ENCODE measurements at regions not wholly inside any gene's neighbourhood (a gene's known extent, or its start where the extent isn't known, plus 50 kb on each side); places are given as distances from the start of the nearest gene placed in this dataset.
A peak's percentile ranks its signal among the peaks of the same experiment; 100 is the strongest.

DNA sequence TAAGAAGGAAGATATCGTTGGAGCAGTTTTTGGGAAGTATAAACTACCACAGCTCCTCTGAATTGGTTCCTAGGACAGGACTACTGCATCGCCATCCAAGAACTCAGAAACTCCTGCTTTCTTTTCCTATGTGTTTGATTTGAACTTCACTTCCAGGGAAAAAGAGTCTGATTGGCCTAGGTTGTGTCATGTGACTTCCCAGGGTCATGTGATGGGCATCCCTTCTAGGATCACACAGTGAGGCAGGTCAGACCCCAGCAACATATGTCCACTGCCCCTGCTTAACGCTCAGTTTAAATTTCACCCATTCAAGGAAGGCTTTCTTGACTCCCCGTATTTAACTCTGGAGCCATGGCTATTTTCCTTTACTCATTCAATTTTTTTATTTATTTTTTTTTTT lies 445.2 kb upstream of the SALL1 start:
- DNase-seq (ENCODE audit: extremely low spot score, unreplicated experiment), result no peak
- Mint-ChIP-seq H3K27ac (no peak overlapping the region), H3K4me3 (no peak overlapping the region), H3K36me3 (no peaks in the 10 kb centered on the region), H3K9me3 (peaks cover 5% of the 10 kb centered on the region), H3K27me3 (peaks cover 18% of the 10 kb centered on the region), H3K4me1 (ENCODE audit: unreplicated experiment) (peaks cover 17% of the 10 kb centered on the region)
- TF ChIP-seq, protein P1, sequence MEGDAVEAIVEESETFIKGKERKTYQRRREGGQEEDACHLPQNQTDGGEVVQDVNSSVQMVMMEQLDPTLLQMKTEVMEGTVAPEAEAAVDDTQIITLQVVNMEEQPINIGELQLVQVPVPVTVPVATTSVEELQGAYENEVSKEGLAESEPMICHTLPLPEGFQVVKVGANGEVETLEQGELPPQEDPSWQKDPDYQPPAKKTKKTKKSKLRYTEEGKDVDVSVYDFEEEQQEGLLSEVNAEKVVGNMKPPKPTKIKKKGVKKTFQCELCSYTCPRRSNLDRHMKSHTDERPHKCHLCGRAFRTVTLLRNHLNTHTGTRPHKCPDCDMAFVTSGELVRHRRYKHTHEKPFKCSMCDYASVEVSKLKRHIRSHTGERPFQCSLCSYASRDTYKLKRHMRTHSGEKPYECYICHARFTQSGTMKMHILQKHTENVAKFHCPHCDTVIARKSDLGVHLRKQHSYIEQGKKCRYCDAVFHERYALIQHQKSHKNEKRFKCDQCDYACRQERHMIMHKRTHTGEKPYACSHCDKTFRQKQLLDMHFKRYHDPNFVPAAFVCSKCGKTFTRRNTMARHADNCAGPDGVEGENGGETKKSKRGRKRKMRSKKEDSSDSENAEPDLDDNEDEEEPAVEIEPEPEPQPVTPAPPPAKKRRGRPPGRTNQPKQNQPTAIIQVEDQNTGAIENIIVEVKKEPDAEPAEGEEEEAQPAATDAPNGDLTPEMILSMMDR (conservative IDR thresholded peaks at IDR 0.05), result no peak

- peaks cover 28% of the 10 kb centered on the region for H3K27me3 Mint-ChIP-seq
- H3K4me3 Mint-ChIP-seq, result peak overlapping the region; percentile 81
- H3K9me3 Mint-ChIP-seq, result peaks cover 5% of the 10 kb centered on the region
- H3K27ac Mint-ChIP-seq, result no peak overlapping the region
- peaks cover 17% of the 10 kb centered on the region for H3K4me1 Mint-ChIP-seq (ENCODE audit: unreplicated experiment)
- no peak for DNase-seq (ENCODE audit: extremely low spot score, unreplicated experiment)
- no peaks in the 10 kb centered on the region for H3K36me3 Mint-ChIP-seq
- TF ChIP-seq, protein P1 (conservative IDR thresholded peaks at IDR 0.05), result no peak
Observed at GRCh38 chr16:51592535-51593300, 441.6 kb upstream of the SALL1 start.

- Mint-ChIP-seq H3K9me3 (peaks cover 2% of the 10 kb centered on the region), H3K36me3 (no peaks in the 10 kb centered on the region), H3K27me3 (peaks cover 28% of the 10 kb centered on the region), H3K4me3 (peak overlapping the region; percentile 81), H3K4me1 (ENCODE audit: unreplicated experiment) (peaks cover 16% of the 10 kb centered on the region), H3K27ac (peak overlapping the region; percentile 7)
- TF ChIP-seq, protein P1 (conservative IDR thresholded peaks at IDR 0.05), result no peak
- DNase-seq (ENCODE audit: extremely low spot score, unreplicated experiment), result no peak
Observed at GRCh38 chr16:51592001-51592501, 441.0 kb upstream of the SALL1 start.

DNA sequence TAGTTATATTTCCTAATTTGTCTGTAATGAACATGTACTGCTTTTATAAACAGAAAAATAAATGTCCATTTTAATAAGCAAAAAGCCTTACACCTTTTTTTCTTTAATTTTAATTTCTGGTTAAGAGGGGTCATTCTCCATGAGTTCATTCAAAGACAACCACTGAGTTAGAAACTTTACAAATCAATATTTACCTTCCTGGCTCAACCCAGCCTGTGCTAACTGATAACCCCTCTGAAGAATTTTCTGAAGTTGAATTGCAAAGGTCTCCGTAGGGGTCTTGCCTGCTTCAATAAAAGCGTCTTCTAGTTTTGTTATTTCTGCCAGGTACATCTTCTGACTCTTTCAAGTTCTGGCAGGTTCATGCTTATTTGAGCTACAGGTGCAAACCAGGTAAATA lies 440.4 kb upstream of the SALL1 start:
- peak overlapping the region; percentile 7 for H3K27ac Mint-ChIP-seq
- no peaks in the 10 kb centered on the region for H3K9me3 Mint-ChIP-seq
- peak overlapping the region; percentile 81 for H3K4me3 Mint-ChIP-seq
- TF ChIP-seq, protein P1 (conservative IDR thresholded peaks at IDR 0.05), result no peak
- H3K27me3 Mint-ChIP-seq, result peaks cover 28% of the 10 kb centered on the region
- DNase-seq (ENCODE audit: extremely low spot score, unreplicated experiment), result no peak
- H3K36me3 Mint-ChIP-seq, result no peaks in the 10 kb centered on the region
- peaks cover 14% of the 10 kb centered on the region for H3K4me1 Mint-ChIP-seq (ENCODE audit: unreplicated experiment)

DNA sequence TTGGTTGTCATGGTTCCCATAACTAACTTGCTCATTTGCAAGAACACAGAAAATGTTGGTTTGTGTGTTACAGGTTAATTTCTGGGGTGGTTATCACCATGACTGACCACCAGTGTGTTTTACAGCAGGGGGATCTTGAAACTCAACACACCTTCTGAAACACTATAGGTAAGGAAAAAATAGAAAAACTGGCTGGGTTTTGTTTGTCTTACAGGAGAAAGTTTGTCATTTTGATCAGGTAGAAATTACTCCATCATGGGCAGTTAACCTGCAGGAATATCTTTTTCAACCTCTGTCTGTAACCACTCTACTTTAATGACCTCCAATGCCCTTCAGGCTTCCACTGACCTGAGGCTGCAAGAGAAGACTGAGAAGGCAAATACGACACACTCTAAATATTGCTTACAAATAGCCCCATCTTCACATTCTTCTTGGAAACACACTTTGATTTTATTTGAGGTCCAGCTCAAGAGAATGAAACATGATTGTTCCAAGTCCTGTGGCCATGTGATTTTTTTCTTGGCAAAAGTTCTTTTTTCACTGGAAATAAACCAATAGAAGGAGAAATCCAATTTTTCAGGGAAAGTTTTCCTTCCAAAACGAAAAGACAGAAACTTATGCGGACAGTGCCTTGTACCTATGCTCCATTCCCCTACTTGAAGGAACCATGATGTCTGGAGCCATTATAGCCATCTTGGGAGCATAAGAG lies 428.7 kb upstream of the SALL1 start:
- H3K9me3 Mint-ChIP-seq, result no peaks in the 10 kb centered on the region
- no peak overlapping the region for H3K4me3 Mint-ChIP-seq
- no peaks in the 10 kb centered on the region for H3K36me3 Mint-ChIP-seq
- TF ChIP-seq, protein P1 (conservative IDR thresholded peaks at IDR 0.05), result no peak
- peaks cover 24% of the 10 kb centered on the region for H3K4me1 Mint-ChIP-seq (ENCODE audit: unreplicated experiment)
- no peak overlapping the region for H3K27ac Mint-ChIP-seq
- H3K27me3 Mint-ChIP-seq, result peaks cover 39% of the 10 kb centered on the region
- no peak for DNase-seq (ENCODE audit: extremely low spot score, unreplicated experiment)
